ENCODE measurements at regions not wholly inside any gene's neighbourhood (a gene's known extent, or its start where the extent isn't known, plus 50 kb on each side); places are given as distances from the start of the nearest gene placed in this dataset.

DNA sequence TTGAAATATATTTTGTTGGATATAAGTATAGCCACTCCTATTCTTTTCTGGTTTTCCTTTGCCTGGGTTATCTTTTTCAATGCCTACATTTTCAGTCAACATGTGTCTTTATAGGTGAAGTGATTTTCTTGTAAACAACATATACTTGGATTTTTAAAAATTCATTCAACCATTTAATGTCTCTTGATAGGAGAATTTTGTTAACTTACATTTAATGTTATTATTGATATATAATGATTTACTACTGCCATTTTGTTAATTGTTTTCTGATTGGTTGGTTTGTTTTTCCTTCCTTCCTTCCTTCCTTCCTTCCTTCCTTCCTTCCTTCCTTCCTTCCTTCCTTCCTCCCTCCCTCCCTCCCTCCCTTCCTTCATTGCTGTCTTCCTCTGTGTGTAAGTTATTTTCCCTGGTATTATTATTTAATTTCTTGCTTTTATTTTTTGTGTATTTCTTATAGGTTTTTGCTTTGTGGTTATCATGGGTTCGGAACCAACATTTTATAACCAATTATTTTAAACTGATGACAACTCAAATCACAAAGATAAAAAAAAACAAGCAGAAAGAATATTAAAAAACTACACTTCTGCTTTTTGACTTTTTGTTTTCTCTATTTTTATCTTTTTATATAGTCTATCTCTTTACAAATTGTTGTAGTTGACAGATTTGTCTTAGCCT lies 330.1 kb upstream of the GRID2 start:
- Histone ChIP-seq H3K4me1 (ENCODE audit: insufficient read depth, low read length) (no peaks in the 10 kb centered on the region), H3K9me3 (ENCODE audit: low read depth, low read length) (no peaks in the 10 kb centered on the region), H4K20me1 (ENCODE audit: insufficient read depth, low read length) (no peaks in the 10 kb centered on the region), H3K4me3 (ENCODE audit: insufficient read depth, low read length) (no peak overlapping the region), H3K36me3 (ENCODE audit: insufficient read depth, low read length) (no peaks in the 10 kb centered on the region), H2AFZ (ENCODE audit: low read length) (no peak overlapping the region), H3K79me2 (ENCODE audit: insufficient read depth, low read length) (no peaks in the 10 kb centered on the region), H3K27ac (ENCODE audit: low read depth, low read length) (no peak overlapping the region), H3K4me2 (ENCODE audit: insufficient read depth, low read length) (no peak overlapping the region), H3K27me3 (ENCODE audit: insufficient read depth, low read length) (no peaks in the 10 kb centered on the region)
- DNase-seq (ENCODE audit: insufficient read length, low spot score, missing footprints): no peak
- no peak for TF ChIP-seq CTCF (IDR thresholded peaks at IDR 0.05; ENCODE audit: extremely low read depth, low read depth, low read length)

- no peak overlapping the region for H3K27ac ChIP-seq (ENCODE audit: low read depth, low read length)
- no peaks in the 10 kb centered on the region for H3K79me2 ChIP-seq (ENCODE audit: insufficient read depth, low read length)
- H3K9me3 ChIP-seq (ENCODE audit: low read depth, low read length): peaks cover 2% of the 10 kb centered on the region
- no peaks in the 10 kb centered on the region for H3K36me3 ChIP-seq (ENCODE audit: insufficient read depth, low read length)
- no peak overlapping the region for H3K4me2 ChIP-seq (ENCODE audit: insufficient read depth, low read length)
- H3K27me3 ChIP-seq (ENCODE audit: insufficient read depth, low read length): no peaks in the 10 kb centered on the region
- no peak overlapping the region for H3K4me3 ChIP-seq (ENCODE audit: insufficient read depth, low read length)
- H3K4me1 ChIP-seq (ENCODE audit: insufficient read depth, low read length): no peaks in the 10 kb centered on the region
- no peaks in the 10 kb centered on the region for H4K20me1 ChIP-seq (ENCODE audit: insufficient read depth, low read length)
- DNase-seq (ENCODE audit: insufficient read length, low spot score, missing footprints): no peak
- no peak overlapping the region for H2AFZ ChIP-seq (ENCODE audit: low read length)
- TF ChIP-seq CTCF (IDR thresholded peaks at IDR 0.05; ENCODE audit: extremely low read depth, low read depth, low read length): no peak
Observed at GRCh38 chr4:91984466-91984865, 319.3 kb upstream of the GRID2 start.

- no peaks in the 10 kb centered on the region for H3K79me2 ChIP-seq (ENCODE audit: insufficient read depth, low read length)
- no peak overlapping the region for H2AFZ ChIP-seq (ENCODE audit: low read length)
- peaks cover 2% of the 10 kb centered on the region for H3K9me3 ChIP-seq (ENCODE audit: low read depth, low read length)
- H3K27me3 ChIP-seq (ENCODE audit: insufficient read depth, low read length): no peaks in the 10 kb centered on the region
- TF ChIP-seq CTCF (IDR thresholded peaks at IDR 0.05; ENCODE audit: extremely low read depth, low read depth, low read length): no peak
- H3K4me2 ChIP-seq (ENCODE audit: insufficient read depth, low read length): no peak overlapping the region
- H3K36me3 ChIP-seq (ENCODE audit: insufficient read depth, low read length): no peaks in the 10 kb centered on the region
- no peak overlapping the region for H3K4me3 ChIP-seq (ENCODE audit: insufficient read depth, low read length)
- H3K4me1 ChIP-seq (ENCODE audit: insufficient read depth, low read length): no peaks in the 10 kb centered on the region
- no peak for DNase-seq (ENCODE audit: insufficient read length, low spot score, missing footprints)
- no peak overlapping the region for H3K27ac ChIP-seq (ENCODE audit: low read depth, low read length)
- no peaks in the 10 kb centered on the region for H4K20me1 ChIP-seq (ENCODE audit: insufficient read depth, low read length)
Observed at GRCh38 chr4:91989914-91990313, 313.9 kb upstream of the GRID2 start.

DNA sequence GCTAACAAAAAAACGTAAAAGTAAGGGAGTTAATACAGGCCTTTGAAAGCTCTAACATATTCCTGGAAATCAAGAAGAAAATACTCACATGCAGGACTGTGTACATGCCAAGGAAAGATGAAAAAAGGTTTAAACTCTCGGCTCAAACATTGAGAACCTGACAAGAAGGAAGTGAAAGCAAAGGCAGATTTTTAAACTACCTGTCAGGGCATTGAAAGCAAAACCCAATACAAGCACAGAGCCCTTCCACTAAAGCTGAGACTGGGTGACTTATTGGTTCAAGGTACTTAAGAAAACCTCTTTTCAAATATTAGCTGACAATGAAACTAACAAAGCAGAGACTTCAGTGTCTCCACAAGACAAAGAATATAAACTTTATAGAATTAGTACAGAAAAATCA lies 313.0 kb upstream of the GRID2 start:
- Histone ChIP-seq H3K27me3 (ENCODE audit: insufficient read depth, low read length) (no peaks in the 10 kb centered on the region), H4K20me1 (ENCODE audit: insufficient read depth, low read length) (no peaks in the 10 kb centered on the region), H2AFZ (ENCODE audit: low read length) (no peak overlapping the region), H3K36me3 (ENCODE audit: insufficient read depth, low read length) (no peaks in the 10 kb centered on the region), H3K27ac (ENCODE audit: low read depth, low read length) (no peak overlapping the region), H3K4me1 (ENCODE audit: insufficient read depth, low read length) (no peaks in the 10 kb centered on the region), H3K4me2 (ENCODE audit: insufficient read depth, low read length) (no peak overlapping the region), H3K9me3 (ENCODE audit: low read depth, low read length) (no peaks in the 10 kb centered on the region), H3K4me3 (ENCODE audit: insufficient read depth, low read length) (no peak overlapping the region), H3K79me2 (ENCODE audit: insufficient read depth, low read length) (no peaks in the 10 kb centered on the region)
- no peak for TF ChIP-seq CTCF (IDR thresholded peaks at IDR 0.05; ENCODE audit: extremely low read depth, low read depth, low read length)
- DNase-seq (ENCODE audit: insufficient read length, low spot score, missing footprints): no peak

All from osteoblast (primary cell).